ENCODE measurements at regions not wholly inside any gene's neighbourhood (a gene's known extent, or its start where the extent isn't known, plus 50 kb on each side); places are given as distances from the start of the nearest gene placed in this dataset.

DNA sequence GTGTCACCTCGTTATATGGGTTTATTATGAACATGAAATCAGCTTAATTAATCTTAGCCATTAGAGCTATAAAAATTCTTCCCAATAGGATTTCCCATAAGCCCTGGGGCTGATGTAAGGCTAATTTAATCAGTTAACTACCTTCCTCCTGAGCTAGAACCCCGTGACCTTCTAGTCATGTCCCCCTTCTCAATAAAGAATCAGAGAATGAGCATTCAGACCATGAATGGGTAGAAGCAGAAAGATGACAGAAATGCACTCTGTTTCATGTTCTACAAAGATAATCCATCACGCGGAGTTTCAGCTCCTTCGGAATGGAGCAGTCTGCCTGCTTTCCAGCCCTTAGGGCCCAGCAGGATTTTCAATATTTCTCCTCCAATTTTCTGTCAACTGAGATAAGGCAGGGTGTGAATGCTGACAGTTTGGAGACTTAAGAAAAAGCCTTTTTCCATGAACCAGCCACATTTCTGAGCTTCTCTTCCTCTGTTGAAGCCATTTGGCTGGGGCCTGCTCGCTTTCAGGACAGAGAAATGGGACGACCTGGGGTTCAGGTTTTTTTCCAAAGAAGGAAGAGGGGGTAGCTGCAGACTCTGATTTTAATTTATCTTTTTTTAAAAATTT is 211.0 kb downstream of the NEBL start:
- Histone ChIP-seq H3K9me3 (no peaks in the 10 kb centered on the region), H3K4me3 (no peak overlapping the region), H3K27ac (no peak overlapping the region), H3K27me3 (no peaks in the 10 kb centered on the region), H3K4me1 (peaks cover 3% of the 10 kb centered on the region), H3K9ac (ENCODE audit: low read depth in 2 of 2, low read length in 2 of 2) (no peak overlapping the region), H3K36me3 (no peaks in the 10 kb centered on the region)
- intact Hi-C loops (cut with DNase I) = no loop called here
- DNase-seq = no peak
- TF ChIP-seq, protein P1, sequence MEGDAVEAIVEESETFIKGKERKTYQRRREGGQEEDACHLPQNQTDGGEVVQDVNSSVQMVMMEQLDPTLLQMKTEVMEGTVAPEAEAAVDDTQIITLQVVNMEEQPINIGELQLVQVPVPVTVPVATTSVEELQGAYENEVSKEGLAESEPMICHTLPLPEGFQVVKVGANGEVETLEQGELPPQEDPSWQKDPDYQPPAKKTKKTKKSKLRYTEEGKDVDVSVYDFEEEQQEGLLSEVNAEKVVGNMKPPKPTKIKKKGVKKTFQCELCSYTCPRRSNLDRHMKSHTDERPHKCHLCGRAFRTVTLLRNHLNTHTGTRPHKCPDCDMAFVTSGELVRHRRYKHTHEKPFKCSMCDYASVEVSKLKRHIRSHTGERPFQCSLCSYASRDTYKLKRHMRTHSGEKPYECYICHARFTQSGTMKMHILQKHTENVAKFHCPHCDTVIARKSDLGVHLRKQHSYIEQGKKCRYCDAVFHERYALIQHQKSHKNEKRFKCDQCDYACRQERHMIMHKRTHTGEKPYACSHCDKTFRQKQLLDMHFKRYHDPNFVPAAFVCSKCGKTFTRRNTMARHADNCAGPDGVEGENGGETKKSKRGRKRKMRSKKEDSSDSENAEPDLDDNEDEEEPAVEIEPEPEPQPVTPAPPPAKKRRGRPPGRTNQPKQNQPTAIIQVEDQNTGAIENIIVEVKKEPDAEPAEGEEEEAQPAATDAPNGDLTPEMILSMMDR (IDR thresholded peaks at IDR 0.05) = no peak

DNA sequence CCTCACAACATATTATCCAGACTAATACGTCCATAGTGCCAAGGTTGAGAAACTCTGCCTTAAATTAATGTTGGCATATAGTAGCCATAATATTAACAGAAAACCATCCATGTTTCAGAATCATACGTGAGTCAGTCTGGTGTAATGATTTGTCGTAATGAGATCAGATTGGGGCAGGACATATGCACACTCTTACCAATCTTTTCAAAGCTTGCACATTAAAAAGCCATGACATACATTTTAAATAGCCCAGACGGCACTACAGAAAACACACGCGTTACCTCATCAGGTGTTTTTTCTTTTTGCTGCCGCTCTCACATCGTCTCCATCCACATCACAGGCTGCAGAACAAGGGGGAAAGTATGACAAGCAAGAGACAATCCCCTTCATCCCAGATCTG is 211.6 kb downstream of the NEBL start:
- peaks cover 3% of the 10 kb centered on the region for H3K4me1 ChIP-seq
- H3K27ac ChIP-seq = no peak overlapping the region
- TF ChIP-seq, protein P1 (IDR thresholded peaks at IDR 0.05) = no peak
- no peak overlapping the region for H3K9ac ChIP-seq (ENCODE audit: low read depth in 2 of 2, low read length in 2 of 2)
- no peaks in the 10 kb centered on the region for H3K9me3 ChIP-seq
- H3K4me3 ChIP-seq = no peak overlapping the region
- no peaks in the 10 kb centered on the region for H3K36me3 ChIP-seq
- no peak for DNase-seq
- no peaks in the 10 kb centered on the region for H3K27me3 ChIP-seq
- intact Hi-C loops (cut with DNase I) = no loop called here

DNA sequence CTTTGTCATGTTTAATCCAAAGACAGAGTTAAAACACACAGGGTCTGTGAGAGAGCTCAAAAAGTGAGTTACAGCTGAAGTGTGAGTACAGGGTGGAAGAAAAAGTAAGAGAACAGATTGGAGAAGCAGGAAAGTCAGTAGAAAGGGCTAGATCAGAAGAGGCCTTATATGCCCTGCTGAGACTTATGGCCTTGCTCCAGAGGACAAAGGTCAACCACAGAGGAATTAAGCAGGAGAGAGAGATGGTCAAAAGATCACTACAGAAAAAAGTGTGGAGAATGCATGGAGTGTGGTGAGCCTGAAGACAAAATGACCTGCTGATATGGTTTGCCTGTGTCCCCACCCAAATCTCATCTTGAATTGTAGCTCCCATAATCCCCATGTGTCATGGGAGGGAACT is 213.8 kb downstream of the NEBL start:
- H3K27me3 ChIP-seq = no peaks in the 10 kb centered on the region
- no peaks in the 10 kb centered on the region for H3K9me3 ChIP-seq
- DNase-seq = no peak
- H3K9ac ChIP-seq (ENCODE audit: low read depth in 2 of 2, low read length in 2 of 2) = no peak overlapping the region
- peaks cover 3% of the 10 kb centered on the region for H3K4me1 ChIP-seq
- no peak overlapping the region for H3K4me3 ChIP-seq
- TF ChIP-seq, protein P1 (IDR thresholded peaks at IDR 0.05) = no peak
- H3K27ac ChIP-seq = no peak overlapping the region
- intact Hi-C loops (cut with DNase I) = no loop called here
- H3K36me3 ChIP-seq = no peaks in the 10 kb centered on the region

DNA sequence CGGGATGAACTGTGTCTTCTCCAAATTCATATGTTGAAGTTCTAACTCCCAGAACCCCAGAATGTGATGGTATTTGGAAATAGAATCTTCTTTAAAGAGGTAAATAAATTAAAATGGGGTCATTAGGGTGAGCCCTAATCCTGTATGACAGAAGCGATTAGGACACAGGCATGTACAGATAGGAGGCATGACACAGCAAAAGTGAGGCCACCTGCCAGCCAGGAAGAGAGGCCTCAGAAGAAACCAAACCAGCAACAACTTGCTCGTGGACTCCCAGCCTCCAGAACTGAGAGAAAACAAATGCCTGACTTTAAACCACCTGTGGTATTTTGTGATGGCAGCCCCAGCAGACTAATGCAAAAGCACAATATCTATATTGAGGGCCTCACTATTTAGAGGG is 214.3 kb downstream of the NEBL start:
- peaks cover 3% of the 10 kb centered on the region for H3K4me1 ChIP-seq
- H3K27ac ChIP-seq = no peak overlapping the region
- H3K9ac ChIP-seq (ENCODE audit: low read depth in 2 of 2, low read length in 2 of 2) = no peak overlapping the region
- H3K27me3 ChIP-seq = no peaks in the 10 kb centered on the region
- H3K4me3 ChIP-seq = no peak overlapping the region
- intact Hi-C loops (cut with DNase I) = no loop called here
- no peaks in the 10 kb centered on the region for H3K36me3 ChIP-seq
- no peak for DNase-seq
- no peaks in the 10 kb centered on the region for H3K9me3 ChIP-seq
- TF ChIP-seq, protein P1 (IDR thresholded peaks at IDR 0.05) = no peak

DNA sequence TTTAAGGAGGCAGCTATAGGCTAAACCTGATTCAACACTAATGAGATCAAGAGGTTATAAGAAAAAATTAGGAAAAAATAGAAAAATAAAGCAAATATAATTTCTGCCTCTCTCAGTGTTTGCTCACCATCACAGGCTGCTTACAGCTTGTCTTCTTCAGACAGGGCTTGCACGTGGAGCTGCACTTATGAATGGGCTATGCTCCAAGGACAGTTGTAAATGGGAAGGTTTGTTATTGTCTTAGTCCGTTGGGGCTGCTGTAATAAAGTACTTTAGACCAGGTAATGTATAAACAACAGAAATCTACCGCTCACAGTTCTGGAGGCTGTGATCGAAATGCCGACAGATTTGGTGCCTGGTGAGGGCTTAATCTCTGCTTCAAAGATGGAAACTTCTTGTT is 219.8 kb downstream of the NEBL start:
- H3K27ac ChIP-seq = no peak overlapping the region
- no peak overlapping the region for H3K9ac ChIP-seq (ENCODE audit: low read depth in 2 of 2, low read length in 2 of 2)

More for the DNA sequence above, 219.8 kb downstream of the NEBL start:
- peak; percentile 40 for DNase-seq
- H3K4me3 ChIP-seq = no peak overlapping the region
- H3K4me1 ChIP-seq = no peaks in the 10 kb centered on the region
- no peaks in the 10 kb centered on the region for H3K36me3 ChIP-seq
- H3K9me3 ChIP-seq = no peaks in the 10 kb centered on the region
- intact Hi-C loops (cut with DNase I) = no loop called here
- TF ChIP-seq, protein P1 (IDR thresholded peaks at IDR 0.05) = no peak
- no peaks in the 10 kb centered on the region for H3K27me3 ChIP-seq
